ENCODE measurements at regions not wholly inside any gene's neighbourhood (a gene's known extent, or its start where the extent isn't known, plus 50 kb on each side); places are given as distances from the start of the nearest gene placed in this dataset.

DNA sequence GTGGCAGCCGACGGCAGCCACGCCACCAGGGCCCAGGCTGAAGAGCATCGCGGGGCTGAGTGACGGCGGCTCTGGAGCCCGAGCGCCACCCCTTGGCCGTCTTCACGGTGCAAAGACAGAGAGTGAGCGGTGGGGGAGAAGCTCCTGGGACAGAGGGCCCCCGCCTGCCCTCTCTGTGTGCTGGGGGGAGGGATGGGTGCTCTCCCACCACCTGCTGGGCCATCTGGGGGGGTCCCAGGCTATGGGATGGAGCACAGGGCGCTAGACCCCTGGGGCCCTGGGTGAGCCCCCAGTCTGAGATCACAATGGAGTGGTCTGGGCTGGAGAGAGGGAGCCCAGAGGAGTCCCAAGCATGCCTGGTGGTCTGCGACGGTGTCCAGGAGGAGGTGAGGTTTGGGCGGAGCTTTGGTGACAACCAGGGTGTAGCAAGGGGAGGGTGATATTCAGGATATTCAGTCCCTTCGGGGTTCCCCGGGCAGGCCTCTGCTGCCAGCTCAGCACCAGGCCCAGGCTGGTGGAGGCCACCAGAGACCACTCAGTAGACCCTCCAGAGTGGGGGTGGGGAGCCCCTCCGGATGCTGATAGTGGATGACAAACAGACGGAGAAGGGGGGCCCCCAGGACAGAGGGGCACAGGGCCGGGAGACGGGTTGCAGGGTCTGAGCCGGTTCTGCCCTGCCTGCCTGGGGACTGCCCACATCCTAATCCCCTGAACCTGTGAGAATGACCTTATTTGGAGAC is 78.1 kb upstream of the PRR5 start:
- no peak for TF ChIP-seq POLR2A (IDR thresholded peaks at IDR 0.05; ENCODE audit: low read length)
- TF ChIP-seq GATA1 (IDR thresholded peaks at IDR 0.05; ENCODE audit: low read depth, low read length) = no peak
